GM23338 (cell line): ENCODE measurements at regions not wholly inside any gene's neighbourhood (a gene's known extent, or its start where the extent isn't known, plus 50 kb on each side); places are given as distances from the start of the nearest gene placed in this dataset.

ENCODE experiments used
- ATAC-seq: fragments of 200-7000 bp; cut with Tn5 transposase; 3 replicates; pipeline ENCODE4 v1.9.1; 2020
- DNase-seq: peaks from one replicate; pipeline ENCODE4 v3.0.0-alpha.2; 2015; ENCODE audit warnings: low spot score
- H2AFZ ChIP-seq: fragments of 200-600 bp; sonication (generic); 2 replicates; pipeline ENCODE4 v1.8.0; 2016; ENCODE audit warnings: antibody characterized with exemption, mild to moderate bottlenecking, moderate library complexity
- H3F3A ChIP-seq: fragments of 200-600 bp; sonication (generic); replicated peaks from 2 replicates; pipeline ENCODE4 v1.8.0; 2017; ENCODE audit warnings: antibody characterized with exemption, mixed run types, low read depth
- H3K27ac ChIP-seq: fragments of 200-600 bp; sonication (generic); 2 replicates; pipeline ENCODE4 v1.6.1; 2016; ENCODE audit warnings: low read depth
- H3K27me3 ChIP-seq: fragments of 200-600 bp; sonication (generic); 2 replicates; pipeline ENCODE4 v1.8.0; 2016; ENCODE audit warnings: mild to moderate bottlenecking, mixed run types, moderate library complexity; ENCODE audit not compliant: insufficient read depth
- H3K36me3 ChIP-seq: fragments of 200-600 bp; sonication (generic); 2 replicates; pipeline ENCODE4 v1.8.0; 2016; ENCODE audit warnings: mild to moderate bottlenecking; ENCODE audit not compliant: insufficient read depth
- H3K4me1 ChIP-seq: fragments of 200-600 bp; sonication (generic); 2 replicates; pipeline ENCODE4 v1.8.0; 2016; ENCODE audit warnings: mild to moderate bottlenecking, moderate library complexity; ENCODE audit not compliant: insufficient read depth
- H3K4me2 ChIP-seq: fragments of 200-600 bp; sonication (generic); 2 replicates; pipeline ENCODE4 v1.7.1; 2017; ENCODE audit warnings: mixed run types
- H3K4me3 ChIP-seq: fragments of 200-600 bp; sonication (generic); 2 replicates; pipeline ENCODE4 v1.6.1; 2016; ENCODE audit warnings: mixed run types
- H3K79me2 ChIP-seq: fragments of 200-600 bp; sonication (generic); replicated peaks from 2 replicates; pipeline ENCODE4 v1.8.0; 2017; ENCODE audit warnings: mild to moderate bottlenecking; ENCODE audit not compliant: insufficient read depth
- H3K9me2 ChIP-seq: fragments of 200-600 bp; sonication (generic); 2 replicates; pipeline ENCODE4 v1.8.0; 2017; ENCODE audit not compliant: insufficient read depth
- H4K20me1 ChIP-seq: fragments of 200-600 bp; sonication (generic); replicated peaks from 2 replicates; pipeline ENCODE4 v1.8.0; 2017; ENCODE audit warnings: mild to moderate bottlenecking; ENCODE audit not compliant: insufficient read depth
- H3K27ac Mint-ChIP-seq: 2 replicates; pipeline ENCODE4 v1.8.0; 2020; ENCODE audit warnings: inconsistent platforms, mild to moderate bottlenecking, moderate library complexity, mixed read lengths
- H3K27me3 Mint-ChIP-seq: 3 replicates; pipeline ENCODE4 v1.8.0; 2022; ENCODE audit warnings: low read depth, mild to moderate bottlenecking, moderate library complexity, mixed read lengths, inconsistent platforms; ENCODE audit not compliant: insufficient read depth, poor library complexity
- H3K36me3 Mint-ChIP-seq: 3 replicates; pipeline ENCODE4 v1.8.0; 2021; ENCODE audit warnings: low read depth, mild to moderate bottlenecking, inconsistent platforms, moderate library complexity, mixed read lengths
- H3K4me1 Mint-ChIP-seq: 3 replicates; pipeline ENCODE4 v1.8.0; 2020; ENCODE audit warnings: mild to moderate bottlenecking, inconsistent platforms, mixed read lengths
- H3K4me3 Mint-ChIP-seq: 3 replicates; pipeline ENCODE4 v1.8.0; 2021; ENCODE audit warnings: moderate library complexity, mild to moderate bottlenecking, inconsistent platforms, mixed read lengths
- H3K9me3 Mint-ChIP-seq: 3 replicates; pipeline ENCODE4 v1.8.0; 2020; ENCODE audit warnings: moderate library complexity, mild to moderate bottlenecking, inconsistent platforms, mixed read lengths
- EZH2phosphoT487 ChIP-seq: fragments of 200-600 bp; sonication (generic); IDR thresholded peaks from one replicate; pipeline ENCODE4 v1.8.1; 2018; ENCODE audit warnings: antibody characterized with exemption; ENCODE audit not compliant: unreplicated experiment
- POLR2AphosphoS5 ChIP-seq: IDR thresholded peaks from 2 replicates; pipeline ENCODE4 v1.6.1; 2016; ENCODE audit warnings: antibody characterized with exemption, low read depth
- REST ChIP-seq: IDR thresholded peaks from one replicate; pipeline ENCODE4 v1.6.1; 2018; ENCODE audit warnings: antibody characterized with exemption; ENCODE audit not compliant: unreplicated experiment
- STAT1 ChIP-seq: IDR thresholded peaks from one replicate; pipeline ENCODE4 v1.6.1; 2016; ENCODE audit warnings: antibody characterized with exemption; ENCODE audit not compliant: unreplicated experiment
- ZNF114 ChIP-seq: fragments of 250-450 bp; sonication (Bioruptor Pico); IDR thresholded peaks from 2 replicates; pipeline ENCODE4 v1.5.0; 2020; ENCODE audit warnings: mild to moderate bottlenecking, moderate library complexity
- ZNF331 ChIP-seq: fragments of 250-450 bp; sonication (Bioruptor Pico); IDR thresholded peaks from 2 replicates; pipeline ENCODE4 v1.5.0; 2020; ENCODE audit warnings: low read depth, mild to moderate bottlenecking, moderate library complexity
- ZNF462 ChIP-seq: fragments of 250-450 bp; sonication (Bioruptor Pico); IDR thresholded peaks from 2 replicates; pipeline ENCODE4 v1.5.0; 2020; ENCODE audit warnings: mild to moderate bottlenecking, moderate library complexity

- no peak for TF ChIP-seq ZNF462 (CRISPR knock-in tag)
Observed at GRCh38 chr1:2909797-2910196, 108.3 kb upstream of the TTC34 start (continued).

- peaks cover 65% of the 10 kb centered on the region for H3K9me3 Mint-ChIP-seq
- Histone ChIP-seq H3K27me3 (no peaks in the 10 kb centered on the region), H4K20me1 (no peaks in the 10 kb centered on the region), H3K79me2 (no peaks in the 10 kb centered on the region), H3K4me2 (no peak overlapping the region), H3K9me2 (no peaks in the 10 kb centered on the region), H3K4me1 (no peaks in the 10 kb centered on the region), H3K36me3 (no peaks in the 10 kb centered on the region), H3F3A (no peaks in the 10 kb centered on the region), H3K27ac (no peak overlapping the region), H3K4me3 (no peak overlapping the region), H2AFZ (no peak overlapping the region)
- H3K27me3 Mint-ChIP-seq: peaks cover 13% of the 10 kb centered on the region
- H3K4me1 Mint-ChIP-seq: no peaks in the 10 kb centered on the region
- peaks cover 8% of the 10 kb centered on the region; the same call in 2 of the 3 replicates for H3K36me3 Mint-ChIP-seq
- ATAC-seq (no peak), DNase-seq (no peak)
- no peak overlapping the region for H3K4me3 Mint-ChIP-seq
- H3K27ac Mint-ChIP-seq: no peak overlapping the region
- TF ChIP-seq REST (no peak), ZNF331 (CRISPR knock-in tag) (no peak), STAT1 (no peak), ZNF114 (CRISPR knock-in tag) (no peak), POLR2AphosphoS5 (no peak), EZH2phosphoT487 (no peak), ZNF462 (CRISPR knock-in tag) (no peak)
Observed at GRCh38 chr1:2910211-2910610, 108.7 kb upstream of the TTC34 start.
